A549 (cell line): ENCODE measurements at regions not wholly inside any gene's neighbourhood (a gene's known extent, or its start where the extent isn't known, plus 50 kb on each side); places are given as distances from the start of the nearest gene placed in this dataset.
"Not testable (repeated sequence)": the region's sequence is repeated elsewhere in the genome, so short reads cannot be mapped to it uniquely, and the experiment has no call there.

Experiments used
- MAX ChIP-seq: IDR thresholded peaks from 2 replicates; pipeline ENCODE4 v1.6.1; 2012
- PHF8 ChIP-seq: fragments of 200-600 bp; sonication (generic); IDR thresholded peaks from 2 replicates; pipeline ENCODE4 v1.6.1; 2016; ENCODE audit warnings: low read depth, mild to moderate bottlenecking, antibody characterized with exemption, moderate library complexity, borderline replicate concordance
- TF ChIP-seq, protein P1 (sequence below): fragments of >200 bp; sonication (Bioruptor Twin); formaldehyde crosslinking; IDR thresholded peaks from 3 replicates; pipeline ENCODE4 v1.5.1; 2016

GRCh38 chr7:69432276-69432675 lies 166.0 kb upstream of the AUTS2 start:
- not testable (repeated sequence) for TF ChIP-seq MAX, PHF8
- TF ChIP-seq, protein P1, sequence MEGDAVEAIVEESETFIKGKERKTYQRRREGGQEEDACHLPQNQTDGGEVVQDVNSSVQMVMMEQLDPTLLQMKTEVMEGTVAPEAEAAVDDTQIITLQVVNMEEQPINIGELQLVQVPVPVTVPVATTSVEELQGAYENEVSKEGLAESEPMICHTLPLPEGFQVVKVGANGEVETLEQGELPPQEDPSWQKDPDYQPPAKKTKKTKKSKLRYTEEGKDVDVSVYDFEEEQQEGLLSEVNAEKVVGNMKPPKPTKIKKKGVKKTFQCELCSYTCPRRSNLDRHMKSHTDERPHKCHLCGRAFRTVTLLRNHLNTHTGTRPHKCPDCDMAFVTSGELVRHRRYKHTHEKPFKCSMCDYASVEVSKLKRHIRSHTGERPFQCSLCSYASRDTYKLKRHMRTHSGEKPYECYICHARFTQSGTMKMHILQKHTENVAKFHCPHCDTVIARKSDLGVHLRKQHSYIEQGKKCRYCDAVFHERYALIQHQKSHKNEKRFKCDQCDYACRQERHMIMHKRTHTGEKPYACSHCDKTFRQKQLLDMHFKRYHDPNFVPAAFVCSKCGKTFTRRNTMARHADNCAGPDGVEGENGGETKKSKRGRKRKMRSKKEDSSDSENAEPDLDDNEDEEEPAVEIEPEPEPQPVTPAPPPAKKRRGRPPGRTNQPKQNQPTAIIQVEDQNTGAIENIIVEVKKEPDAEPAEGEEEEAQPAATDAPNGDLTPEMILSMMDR: not testable (repeated sequence)
